Central memory CD4-positive, alpha-beta T cell (primary cell): ENCODE measurements at regions not wholly inside any gene's neighbourhood (a gene's known extent, or its start where the extent isn't known, plus 50 kb on each side); places are given as distances from the start of the nearest gene placed in this dataset.

Source experiments
- DNase-seq: peaks from one replicate; pipeline ENCODE4 v3.0.0; 2022

- no peak for DNase-seq
These were observed 411.4 kb downstream of the CCDC91 start for GRCh38 chr12:28601570-28602058.

GRCh38 chr12:28602786-28603185 lies 412.5 kb downstream of the CCDC91 start:
- no peak for DNase-seq

GRCh38 chr12:28603239-28603638 lies 413.0 kb downstream of the CCDC91 start:
- DNase-seq, result no peak

GRCh38 chr12:28603801-28604200 lies 413.5 kb downstream of the CCDC91 start:
- DNase-seq, result no peak

- DNase-seq, result no peak
These were observed 414.0 kb downstream of the CCDC91 start for GRCh38 chr12:28604240-28604639.

GRCh38 chr12:28606967-28607557 lies 416.8 kb downstream of the CCDC91 start:
- no peak for DNase-seq

GRCh38 chr12:28610401-28611114 lies 420.3 kb downstream of the CCDC91 start:
- no peak for DNase-seq

GRCh38 chr12:28611115-28611435 lies 420.8 kb downstream of the CCDC91 start:
- DNase-seq, result no peak

GRCh38 chr12:28611449-28611848 lies 421.2 kb downstream of the CCDC91 start:
- no peak for DNase-seq

GRCh38 chr12:28618171-28618570 lies 427.9 kb downstream of the CCDC91 start:
- no peak for DNase-seq

- DNase-seq, result no peak
These were observed 428.5 kb downstream of the CCDC91 start for GRCh38 chr12:28618772-28619171.

GRCh38 chr12:28620281-28620680 lies 430.0 kb downstream of the CCDC91 start:
- no peak for DNase-seq

- DNase-seq, result no peak
These were observed 432.1 kb downstream of the CCDC91 start for GRCh38 chr12:28622406-28622805.

GRCh38 chr12:28626504-28626903 lies 436.2 kb downstream of the CCDC91 start:
- no peak for DNase-seq

- DNase-seq, result no peak
These were observed 439.4 kb downstream of the CCDC91 start for GRCh38 chr12:28629691-28630090.

- DNase-seq, result no peak
These were observed 441.6 kb downstream of the CCDC91 start for GRCh38 chr12:28631831-28632230.

GRCh38 chr12:28640519-28640918 lies 450.3 kb downstream of the CCDC91 start:
- no peak for DNase-seq

- DNase-seq, result no peak
These were observed 455.2 kb downstream of the CCDC91 start for GRCh38 chr12:28645436-28645835.

GRCh38 chr12:28645891-28646290 lies 455.6 kb downstream of the CCDC91 start:
- no peak for DNase-seq

GRCh38 chr12:28650906-28651305 lies 460.6 kb downstream of the CCDC91 start:
- no peak for DNase-seq

GRCh38 chr12:28652239-28652638 lies 462.0 kb downstream of the CCDC91 start:
- no peak for DNase-seq

GRCh38 chr12:28681980-28682379 lies 467.1 kb upstream of the FAR2 start:
- no peak for DNase-seq

- no peak for DNase-seq
These were observed 465.7 kb upstream of the FAR2 start for GRCh38 chr12:28683366-28683765.

GRCh38 chr12:28689398-28690175 lies 459.5 kb upstream of the FAR2 start:
- no peak for DNase-seq
